ENCODE measurements at regions not wholly inside any gene's neighbourhood (a gene's known extent, or its start where the extent isn't known, plus 50 kb on each side); places are given as distances from the start of the nearest gene placed in this dataset.

DNA sequence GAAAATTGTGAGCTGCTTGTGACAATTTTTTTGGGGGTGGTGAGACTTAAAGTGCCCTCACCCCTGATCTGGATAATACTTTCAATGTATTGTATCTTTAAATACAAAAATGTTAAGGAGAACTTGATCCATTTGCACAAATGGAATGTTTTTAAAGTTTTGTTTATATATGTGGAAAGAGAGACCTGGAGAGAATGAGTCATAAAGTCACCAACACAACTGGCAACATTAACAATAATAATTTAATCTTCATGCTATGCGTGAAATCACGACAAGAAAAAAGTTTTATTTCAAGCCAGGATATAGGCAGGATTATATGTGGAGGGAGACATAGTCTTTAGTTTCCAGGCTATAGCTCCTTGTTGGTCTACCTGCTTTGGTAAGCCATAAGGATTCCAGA lies 537.5 kb downstream of the GPAM start:
- no peaks in the 10 kb centered on the region for H3K9me3 ChIP-seq (replicated peaks; ENCODE audit: control insufficient read depth, insufficient read depth, low read length)
- no TSS peak for BruUV-seq (replicated peaks)
- no peak overlapping the region for H3K4me2 ChIP-seq (ENCODE audit: control insufficient read depth, insufficient read depth)
- no peak for DNase-seq (ENCODE audit: low read depth, low spot score)
- H3K4me3 ChIP-seq: no peak overlapping the region
- ATAC-seq: no peak
- no peaks in the 10 kb centered on the region for H4K20me1 ChIP-seq (ENCODE audit: control insufficient read depth, insufficient read depth)
- SMC1A ChIA-PET (ENCODE audit: uncharacterized antibody, unreplicated experiment): no interaction called here
- CTCF ChIA-PET: interaction anchor here (1.2 kb wide), 1 partner anchor 10 kb away, joined by 3 read pairs; no protein-coding TSS in a partner anchor
- WGBS (ENCODE audit: insufficient coverage, insufficient replicate concordance, low lambda C conversion rate, missing lambda C conversion rate): 92% methylated on average over 2 of the region's 2 CpGs
- intact Hi-C loops (cut with micrococcal nuclease; ENCODE audit: unreplicated experiment) (no loop called here), in situ Hi-C loops (cut with MboI) (no loop called here)
- H3K27ac ChIP-seq (ENCODE audit: control insufficient read depth, insufficient read depth): no peak overlapping the region
- no peaks in the 10 kb centered on the region for H3K4me1 ChIP-seq (ENCODE audit: control insufficient read depth, insufficient read depth, low read length)
- no peak overlapping the region for H3K9ac ChIP-seq (ENCODE audit: control insufficient read depth, insufficient read depth, low read length)
- H3K27me3 ChIP-seq (replicated peaks in 1 of 2; ENCODE audit: control insufficient read depth in 2 of 2, insufficient read depth in 2 of 2, low read length in 1 of 2): no peaks in the 10 kb centered on the region
- RAD21 ChIA-PET (ENCODE audit: unreplicated experiment): no interaction called here
- no peak for TF ChIP-seq EED (IDR thresholded peaks at IDR 0.05; ENCODE audit: low read depth)
- no peak for TF ChIP-seq IKZF1 (conservative IDR thresholded peaks at IDR 0.05)
- TF ChIP-seq ZNF217 (IDR thresholded peaks at IDR 0.05): no peak
- no peak for TF ChIP-seq ETV6 (conservative IDR thresholded peaks at IDR 0.05 in 1 of 2, IDR thresholded peaks at IDR 0.05 in 1 of 2; ENCODE audit: borderline replicate concordance in 1 of 2, low read depth in 1 of 2)
- no peak for TF ChIP-seq FOXK2 (IDR thresholded peaks at IDR 0.05)
- TF ChIP-seq STAT3 (IDR thresholded peaks at IDR 0.05; ENCODE audit: low read depth, low read length): no peak
- TF ChIP-seq NFXL1 (IDR thresholded peaks at IDR 0.05; ENCODE audit: borderline replicate concordance): no peak
- no peak for TF ChIP-seq IKZF2 (IDR thresholded peaks at IDR 0.05)
- TF ChIP-seq EP300 (IDR thresholded peaks at IDR 0.05; ENCODE audit: borderline replicate concordance in 1 of 2, control insufficient read depth in 1 of 2, low read depth in 2 of 2, low read length in 2 of 2): no peak
- TF ChIP-seq, protein P1, sequence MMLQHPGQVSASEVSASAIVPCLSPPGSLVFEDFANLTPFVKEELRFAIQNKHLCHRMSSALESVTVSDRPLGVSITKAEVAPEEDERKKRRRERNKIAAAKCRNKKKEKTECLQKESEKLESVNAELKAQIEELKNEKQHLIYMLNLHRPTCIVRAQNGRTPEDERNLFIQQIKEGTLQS (IDR thresholded peaks at IDR 0.05; ENCODE audit: borderline replicate concordance, extremely low read depth, low read depth, low read length): no peak
- no peak for TF ChIP-seq ZSCAN29 (IDR thresholded peaks at IDR 0.05)
- no peak for TF ChIP-seq RFX5 (IDR thresholded peaks at IDR 0.05; ENCODE audit: low read depth, low read length)
- TF ChIP-seq SUPT20H (IDR thresholded peaks at IDR 0.05; ENCODE audit: borderline replicate concordance, control insufficient read depth, low read depth, low read length): no peak
- no peak for TF ChIP-seq DPF2 (IDR thresholded peaks at IDR 0.05)
- TF ChIP-seq ZBED1 (IDR thresholded peaks at IDR 0.05; ENCODE audit: borderline replicate concordance): no peak
- FAIRE-seq: no peak
- POLR2A ChIA-PET: no interaction called here
- no peak overlapping the region for H2AFZ ChIP-seq (ENCODE audit: control insufficient read depth, low read depth, low read length)
- H3K79me2 ChIP-seq (ENCODE audit: control insufficient read depth, insufficient read depth, low read length): no peaks in the 10 kb centered on the region
- H3K36me3 ChIP-seq (ENCODE audit: control insufficient read depth in 2 of 2, insufficient read depth in 2 of 2, low read length in 1 of 2): no peaks in the 10 kb centered on the region
